Brain microvascular endothelial cell (primary cell): ENCODE measurements at regions not wholly inside any gene's neighbourhood (a gene's known extent, or its start where the extent isn't known, plus 50 kb on each side); places are given as distances from the start of the nearest gene placed in this dataset.
"Not testable (repeated sequence)": the region's sequence is repeated elsewhere in the genome, so short reads cannot be mapped to it uniquely, and the experiment has no call there.

Experiments
- DNase-seq: peaks from one replicate; pipeline ENCODE4 v3.0.0-alpha.2; 2020
- H3K27ac ChIP-seq: fragments of 250-450 bp; sonication (Bioruptor Pico); 2 replicates; pipeline ENCODE4 v1.5.1; 2020; ENCODE audit warnings: mild to moderate bottlenecking, moderate library complexity
- H3K27me3 ChIP-seq: fragments of 250-450 bp; sonication (Bioruptor Pico); replicated peaks from 2 replicates; pipeline ENCODE4 v1.5.1; 2020; ENCODE audit warnings: mild to moderate bottlenecking
- H3K36me3 ChIP-seq: fragments of 250-450 bp; sonication (Bioruptor Pico); replicated peaks from 2 replicates; pipeline ENCODE4 v1.5.1; 2020; ENCODE audit warnings: mild to moderate bottlenecking
- H3K4me3 ChIP-seq: 2 replicates; pipeline ENCODE4 v1.5.1; 2011; ENCODE audit warnings: low read depth, mild to moderate bottlenecking, control low read depth, low read length, moderate library complexity
- in situ Hi-C: cut with HindIII; loops from 2 replicates; pipeline ENCODE4 v1.10.0; 2017; ENCODE audit warnings: low sequenced_read_pairs, low pct_ligation_motif_present
- TF ChIP-seq, protein P1 (sequence below): IDR thresholded peaks from 2 replicates; pipeline ENCODE4 v1.5.1; 2011; ENCODE audit warnings: low read depth, mild to moderate bottlenecking, moderate library complexity, low read length, control low read depth, inconsistent platforms; ENCODE audit errors: missing control alignments

DNA sequence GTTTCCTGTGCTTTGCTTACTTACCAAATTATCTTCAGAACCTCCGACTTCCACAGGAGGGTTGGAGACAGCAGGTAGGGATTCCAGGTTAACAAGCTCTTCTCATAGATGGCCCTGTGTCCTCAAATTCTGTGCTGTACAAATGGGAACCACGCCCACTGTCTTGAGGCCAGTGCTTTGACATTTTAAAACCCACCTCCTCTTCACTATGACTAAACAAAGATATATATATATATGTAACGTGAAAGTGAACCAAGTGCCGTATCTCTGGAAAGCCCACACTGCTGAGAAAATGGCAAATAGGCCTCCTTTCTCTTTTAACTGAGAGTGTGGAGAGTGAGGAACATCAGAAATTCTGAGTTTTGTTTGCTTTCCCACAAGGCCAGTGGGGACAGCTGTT is 99.6 kb downstream of the ZBTB18 start:
- Histone ChIP-seq H3K4me3 (no peak overlapping the region), H3K27ac (no peak overlapping the region), H3K27me3 (no peaks in the 10 kb centered on the region), H3K36me3 (no peaks in the 10 kb centered on the region)
- in situ Hi-C loops = no loop called here
- TF ChIP-seq, protein P1, sequence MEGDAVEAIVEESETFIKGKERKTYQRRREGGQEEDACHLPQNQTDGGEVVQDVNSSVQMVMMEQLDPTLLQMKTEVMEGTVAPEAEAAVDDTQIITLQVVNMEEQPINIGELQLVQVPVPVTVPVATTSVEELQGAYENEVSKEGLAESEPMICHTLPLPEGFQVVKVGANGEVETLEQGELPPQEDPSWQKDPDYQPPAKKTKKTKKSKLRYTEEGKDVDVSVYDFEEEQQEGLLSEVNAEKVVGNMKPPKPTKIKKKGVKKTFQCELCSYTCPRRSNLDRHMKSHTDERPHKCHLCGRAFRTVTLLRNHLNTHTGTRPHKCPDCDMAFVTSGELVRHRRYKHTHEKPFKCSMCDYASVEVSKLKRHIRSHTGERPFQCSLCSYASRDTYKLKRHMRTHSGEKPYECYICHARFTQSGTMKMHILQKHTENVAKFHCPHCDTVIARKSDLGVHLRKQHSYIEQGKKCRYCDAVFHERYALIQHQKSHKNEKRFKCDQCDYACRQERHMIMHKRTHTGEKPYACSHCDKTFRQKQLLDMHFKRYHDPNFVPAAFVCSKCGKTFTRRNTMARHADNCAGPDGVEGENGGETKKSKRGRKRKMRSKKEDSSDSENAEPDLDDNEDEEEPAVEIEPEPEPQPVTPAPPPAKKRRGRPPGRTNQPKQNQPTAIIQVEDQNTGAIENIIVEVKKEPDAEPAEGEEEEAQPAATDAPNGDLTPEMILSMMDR = no peak
- no peak for DNase-seq

DNA sequence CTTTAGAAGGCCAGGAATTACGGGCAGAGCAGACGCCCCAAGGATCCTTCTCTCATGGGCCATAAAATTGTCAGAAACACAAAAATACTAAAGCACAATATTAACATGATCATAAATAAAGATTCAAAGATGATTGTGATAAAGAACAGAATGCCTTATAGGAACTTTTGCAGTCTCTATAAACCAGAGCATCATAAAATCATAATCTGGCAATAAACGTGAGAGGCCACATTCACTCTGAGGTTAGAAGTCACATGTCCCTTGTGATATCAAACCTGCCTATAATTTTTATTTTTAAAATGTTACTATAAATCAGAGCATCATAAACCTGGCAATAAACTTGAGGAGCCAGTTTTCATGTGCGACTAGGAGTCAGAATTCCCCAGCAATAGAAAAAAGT is 100.5 kb downstream of the ZBTB18 start:
- Histone ChIP-seq H3K36me3 (no peaks in the 10 kb centered on the region), H3K27me3 (no peaks in the 10 kb centered on the region), H3K27ac (no peak overlapping the region), H3K4me3 (no peak overlapping the region)
- in situ Hi-C loops = no loop called here
- DNase-seq = no peak
- TF ChIP-seq, protein P1 = no peak

DNA sequence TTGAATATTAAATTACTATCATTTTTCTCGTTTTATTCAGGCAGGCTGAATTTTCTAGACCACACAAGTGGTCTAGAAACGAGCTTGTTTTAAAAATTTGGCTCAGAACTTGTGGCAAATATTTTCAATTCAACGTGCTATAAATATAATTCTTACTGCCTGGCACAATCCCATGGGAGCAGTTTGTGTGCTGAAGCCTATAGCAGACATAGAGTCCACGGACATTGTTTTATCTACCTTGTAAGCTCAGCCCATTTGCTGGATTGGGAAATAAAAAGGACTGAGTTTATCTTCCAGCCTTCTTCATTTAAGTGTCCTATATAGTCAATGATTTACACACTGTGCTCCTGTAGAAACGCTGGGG is 103.4 kb downstream of the ZBTB18 start:
- no peak for DNase-seq
- in situ Hi-C loops = no loop called here
- no peak overlapping the region for H3K27ac ChIP-seq
- no peaks in the 10 kb centered on the region for H3K27me3 ChIP-seq
- no peaks in the 10 kb centered on the region for H3K36me3 ChIP-seq
- TF ChIP-seq, protein P1 = no peak
- H3K4me3 ChIP-seq = no peak overlapping the region

DNA sequence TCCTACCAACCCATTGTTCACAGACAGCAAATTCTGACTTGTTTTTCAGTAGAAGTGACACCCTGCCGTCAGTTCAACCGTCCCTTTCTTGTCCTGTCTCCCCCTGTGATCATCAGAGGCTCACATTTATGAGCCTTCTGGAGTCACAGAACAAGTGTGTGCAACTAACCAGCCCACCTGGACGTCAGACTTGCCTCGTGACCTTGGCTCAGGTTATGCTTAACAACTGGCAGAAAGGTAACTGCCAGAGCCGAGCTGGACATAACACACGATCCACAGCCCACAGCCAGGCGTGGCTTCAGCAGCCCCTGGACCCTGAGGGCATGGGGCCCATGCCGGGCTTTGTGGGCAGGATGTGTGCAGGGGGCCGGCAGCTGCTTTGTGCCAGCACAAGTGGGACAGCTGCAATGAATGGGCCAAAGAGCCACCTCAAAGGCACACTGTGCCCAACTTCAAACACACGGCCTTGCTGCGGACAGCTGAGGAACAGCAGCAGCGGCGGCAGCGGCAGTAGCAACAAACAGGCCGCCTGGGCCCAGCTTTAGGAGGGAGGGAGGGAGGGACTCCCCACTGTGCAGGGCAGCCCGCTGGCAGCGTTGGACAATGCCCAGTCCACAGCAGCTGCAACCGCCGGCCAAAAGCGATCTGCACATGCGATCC is 103.9 kb downstream of the ZBTB18 start:
- Histone ChIP-seq H3K27me3 (no peaks in the 10 kb centered on the region), H3K27ac (no peak overlapping the region), H3K4me3 (no peak overlapping the region), H3K36me3 (no peaks in the 10 kb centered on the region)
- TF ChIP-seq, protein P1 = no peak
- in situ Hi-C loops = no loop called here
- no peak for DNase-seq

DNA sequence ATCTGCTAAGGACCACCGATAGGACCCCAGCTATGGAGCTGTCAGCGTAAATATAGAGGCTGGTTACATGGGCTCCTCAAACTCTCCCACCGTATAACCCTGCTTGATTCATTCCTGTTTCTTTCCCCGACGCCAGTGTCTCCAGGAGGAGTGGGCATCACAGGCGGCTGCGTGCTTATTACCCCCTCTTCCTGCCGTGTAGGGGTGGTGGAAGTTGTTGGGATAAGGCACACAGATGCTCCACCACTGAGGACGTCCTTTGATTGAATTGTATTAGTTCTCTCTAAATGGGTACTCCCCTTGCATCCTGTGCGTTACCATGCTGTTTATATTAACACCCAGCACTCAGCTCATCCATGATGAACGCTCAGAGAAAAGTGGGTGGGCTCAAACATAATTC is 104.6 kb downstream of the ZBTB18 start:
- no peak overlapping the region for H3K4me3 ChIP-seq
- DNase-seq = no peak
- in situ Hi-C loops = no loop called here
- no peak overlapping the region for H3K27ac ChIP-seq
- no peaks in the 10 kb centered on the region for H3K27me3 ChIP-seq
- TF ChIP-seq, protein P1 = no peak
- H3K36me3 ChIP-seq = no peaks in the 10 kb centered on the region

DNA sequence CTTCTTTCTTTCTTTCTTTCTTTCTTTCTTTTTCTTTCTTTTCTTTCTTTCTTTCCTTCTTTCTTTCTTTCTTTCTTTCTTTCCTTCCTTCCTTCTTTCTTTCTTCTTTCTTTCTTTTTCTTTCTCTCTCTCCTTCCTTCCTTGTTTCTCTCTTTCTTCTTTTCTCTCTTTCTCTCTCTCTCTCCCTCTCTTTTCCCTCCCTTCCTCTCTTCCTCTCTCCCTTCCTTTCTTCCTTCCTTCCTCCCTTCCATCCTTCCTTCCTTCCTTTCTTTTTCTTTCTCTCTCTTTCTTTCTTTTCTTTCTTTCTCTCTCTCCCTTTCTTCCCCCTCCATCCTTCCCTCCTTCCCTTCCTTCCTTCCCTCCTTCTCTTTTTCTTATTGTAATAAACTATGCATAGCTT is 105.5 kb downstream of the ZBTB18 start:
- H3K36me3 ChIP-seq, H3K27ac ChIP-seq, in situ Hi-C loops, DNase-seq, H3K4me3 ChIP-seq, H3K27me3 ChIP-seq: not testable (repeated sequence)
